ENCODE measurements at regions not wholly inside any gene's neighbourhood (a gene's known extent, or its start where the extent isn't known, plus 50 kb on each side); places are given as distances from the start of the nearest gene placed in this dataset.

- TF ChIP-seq POLR2A (IDR thresholded peaks at IDR 0.05; ENCODE audit: low read length): no peak
- TF ChIP-seq RCOR1 (IDR thresholded peaks at IDR 0.05; ENCODE audit: low read depth, low read length): no peak
- TF ChIP-seq KDM5A (IDR thresholded peaks at IDR 0.05): no peak
- no peak for TF ChIP-seq CTCF (IDR thresholded peaks at IDR 0.05)
- TF ChIP-seq USF2 (IDR thresholded peaks at IDR 0.05): no peak
- TF ChIP-seq, protein P1, sequence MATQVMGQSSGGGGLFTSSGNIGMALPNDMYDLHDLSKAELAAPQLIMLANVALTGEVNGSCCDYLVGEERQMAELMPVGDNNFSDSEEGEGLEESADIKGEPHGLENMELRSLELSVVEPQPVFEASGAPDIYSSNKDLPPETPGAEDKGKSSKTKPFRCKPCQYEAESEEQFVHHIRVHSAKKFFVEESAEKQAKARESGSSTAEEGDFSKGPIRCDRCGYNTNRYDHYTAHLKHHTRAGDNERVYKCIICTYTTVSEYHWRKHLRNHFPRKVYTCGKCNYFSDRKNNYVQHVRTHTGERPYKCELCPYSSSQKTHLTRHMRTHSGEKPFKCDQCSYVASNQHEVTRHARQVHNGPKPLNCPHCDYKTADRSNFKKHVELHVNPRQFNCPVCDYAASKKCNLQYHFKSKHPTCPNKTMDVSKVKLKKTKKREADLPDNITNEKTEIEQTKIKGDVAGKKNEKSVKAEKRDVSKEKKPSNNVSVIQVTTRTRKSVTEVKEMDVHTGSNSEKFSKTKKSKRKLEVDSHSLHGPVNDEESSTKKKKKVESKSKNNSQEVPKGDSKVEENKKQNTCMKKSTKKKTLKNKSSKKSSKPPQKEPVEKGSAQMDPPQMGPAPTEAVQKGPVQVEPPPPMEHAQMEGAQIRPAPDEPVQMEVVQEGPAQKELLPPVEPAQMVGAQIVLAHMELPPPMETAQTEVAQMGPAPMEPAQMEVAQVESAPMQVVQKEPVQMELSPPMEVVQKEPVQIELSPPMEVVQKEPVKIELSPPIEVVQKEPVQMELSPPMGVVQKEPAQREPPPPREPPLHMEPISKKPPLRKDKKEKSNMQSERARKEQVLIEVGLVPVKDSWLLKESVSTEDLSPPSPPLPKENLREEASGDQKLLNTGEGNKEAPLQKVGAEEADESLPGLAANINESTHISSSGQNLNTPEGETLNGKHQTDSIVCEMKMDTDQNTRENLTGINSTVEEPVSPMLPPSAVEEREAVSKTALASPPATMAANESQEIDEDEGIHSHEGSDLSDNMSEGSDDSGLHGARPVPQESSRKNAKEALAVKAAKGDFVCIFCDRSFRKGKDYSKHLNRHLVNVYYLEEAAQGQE (IDR thresholded peaks at IDR 0.05): no peak
- TF ChIP-seq EP300 (IDR thresholded peaks at IDR 0.05): no peak
These were observed 292.3 kb upstream of the SPRY2 start for GRCh38 chr13:80633251-80633650.

All from A549 (cell line).